PC-9 (cell line): ENCODE measurements at regions not wholly inside any gene's neighbourhood (a gene's known extent, or its start where the extent isn't known, plus 50 kb on each side); places are given as distances from the start of the nearest gene placed in this dataset.

Experiments used
- BruUV-seq: library from RNA; stranded (reverse); fragments of 400-500 nt; replicated peaks from 2 replicates; lab custom pipeline; 2021; lab: Mats Ljungman, UMichigan
- CTCF ChIA-PET: fragments of 300-600 bp; sonication (Branson Sonifier 250); formaldehyde crosslinking; loops from one replicate; lab custom pipeline; 2022; ENCODE audit warnings: antibody characterized with exemption; lab: Charles Lee
- POLR2A ChIA-PET: fragments of 300-600 bp; sonication (Branson Sonifier 250); formaldehyde crosslinking; loops from one replicate; lab custom pipeline; 2022; ENCODE audit warnings: antibody characterized with exemption; ENCODE audit not compliant: unreplicated experiment; lab: Charles Lee
- DNase-seq, 2 experiments: peaks; one replicate each; pipeline versions ENCODE4 v3.0.0 to v3.0.0-alpha.2; 2015 to 2022; ENCODE audit warnings: mixed read lengths in 1 of 2
- H2AFZ ChIP-seq: fragments of 200-600 bp; sonication (generic); 2 replicates; pipeline ENCODE4 v1.8.1; 2017; ENCODE audit warnings: antibody characterized with exemption
- H3F3A ChIP-seq: fragments of 200-600 bp; sonication (generic); 2 replicates; pipeline ENCODE4 v1.8.1; 2017; ENCODE audit warnings: antibody characterized with exemption, mild to moderate bottlenecking, low read depth; ENCODE audit not compliant: insufficient read depth
- H3K27ac ChIP-seq: fragments of 200-600 bp; sonication (generic); 2 replicates; pipeline ENCODE4 v1.6.1; 2016; ENCODE audit warnings: mixed run types
- H3K27me3 ChIP-seq: fragments of 200-600 bp; sonication (generic); 2 replicates; pipeline ENCODE4 v1.6.1; 2016; ENCODE audit warnings: low read depth, mixed run types; ENCODE audit not compliant: insufficient read depth
- H3K36me3 ChIP-seq: fragments of 200-600 bp; sonication (generic); 2 replicates; pipeline ENCODE4 v1.6.1; 2016; ENCODE audit warnings: low read depth, mixed run types
- H3K4me1 ChIP-seq: fragments of 200-600 bp; sonication (generic); replicated peaks from 2 replicates; pipeline ENCODE4 v1.6.1; 2016; ENCODE audit warnings: mixed run types; ENCODE audit not compliant: insufficient read depth
- H3K4me2 ChIP-seq: fragments of 200-600 bp; sonication (generic); 2 replicates; pipeline ENCODE4 v1.6.1; 2017; ENCODE audit warnings: mixed run types
- H3K4me3 ChIP-seq: fragments of 200-600 bp; sonication (generic); 2 replicates; pipeline ENCODE4 v1.6.1; 2016; ENCODE audit warnings: mixed run types
- H3K79me2 ChIP-seq: fragments of 200-600 bp; sonication (generic); 2 replicates; pipeline ENCODE4 v1.6.1; 2017; ENCODE audit warnings: low read depth, mixed run types
- H3K9me2 ChIP-seq: fragments of 200-600 bp; sonication (generic); 2 replicates; pipeline ENCODE4 v1.8.1; 2017; ENCODE audit warnings: mild to moderate bottlenecking; ENCODE audit not compliant: insufficient read depth
- H3K9me3 ChIP-seq: fragments of 200-600 bp; sonication (generic); 2 replicates; pipeline ENCODE4 v1.8.1; 2016; ENCODE audit warnings: low read depth; ENCODE audit not compliant: insufficient read depth
- H4K20me1 ChIP-seq: fragments of 200-600 bp; sonication (generic); 2 replicates; pipeline ENCODE4 v1.8.1; 2017; ENCODE audit not compliant: insufficient read depth
- EZH2 ChIP-seq: fragments of 200-600 bp; sonication (generic); IDR thresholded peaks from 2 replicates; pipeline ENCODE4 v1.8.0; 2017; ENCODE audit warnings: antibody characterized with exemption, low read depth
- intact Hi-C: fragments of 100-400 bp; cut with micrococcal nuclease; formaldehyde crosslinking; loops from one replicate; pipeline ENCODE4 v1.10.0; 2022; ENCODE audit not compliant: unreplicated experiment
- TF ChIP-seq, protein P1 (sequence below): fragments of 200-600 bp; sonication (generic); conservative IDR thresholded peaks from 2 replicates; pipeline ENCODE4 v1.6.1; 2017; ENCODE audit warnings: mixed run types, antibody characterized with exemption, mild to moderate bottlenecking, moderate library complexity

DNA sequence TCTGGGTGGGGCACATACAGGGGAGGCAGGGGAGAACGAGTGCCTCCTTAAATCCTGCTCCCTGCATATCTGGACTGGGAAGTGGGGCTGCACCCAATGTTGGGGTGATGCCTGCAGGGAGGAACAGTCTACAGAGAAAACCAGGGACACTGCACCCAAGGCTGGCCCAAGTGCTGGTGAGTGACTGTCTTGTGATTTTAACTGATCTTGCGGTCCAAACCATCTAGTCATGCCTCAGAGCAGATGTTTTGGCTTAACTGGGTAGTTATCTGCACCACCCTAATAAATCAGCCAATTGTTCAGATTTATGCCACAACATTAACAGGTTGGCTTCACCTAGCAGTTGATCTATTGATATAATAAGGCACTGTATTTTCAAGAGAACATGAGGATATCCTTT is 219.2 kb upstream of the IRS2 start:
- CTCF ChIA-PET: interaction anchor here (1.0 kb wide), 1 partner anchor 338 kb away, joined by 3 read pairs; no protein-coding TSS in a partner anchor

DNA sequence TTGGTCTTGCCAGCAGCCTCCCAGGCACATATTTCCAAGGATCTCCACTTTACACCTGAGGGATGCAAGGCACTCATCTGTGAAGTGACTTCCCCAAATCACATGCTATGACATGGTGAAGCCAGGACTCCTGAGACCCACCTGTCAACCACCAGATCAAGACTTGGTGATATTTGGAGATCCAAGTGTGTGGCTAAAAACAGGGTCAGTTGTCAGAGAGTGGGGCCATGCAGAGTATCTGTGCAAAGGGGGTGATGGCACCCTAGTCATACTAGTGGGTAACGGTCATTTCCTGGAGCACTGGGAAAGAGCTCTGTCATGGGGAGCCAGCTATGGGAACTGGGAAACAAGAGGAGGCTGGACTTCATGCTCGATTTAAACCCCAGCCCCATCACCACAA is 218.4 kb upstream of the IRS2 start:
- intact Hi-C loops: loop anchor here (10.0 kb wide), 1 partner anchor 1040 kb away; no protein-coding TSS in a partner anchor
- DNase-seq: no peak
- H3K36me3 ChIP-seq: no peaks in the 10 kb centered on the region
- no peak overlapping the region for H3K4me2 ChIP-seq
- H3K27ac ChIP-seq: no peak overlapping the region
- no peak overlapping the region for H3K4me3 ChIP-seq
- H3K79me2 ChIP-seq: no peaks in the 10 kb centered on the region
- POLR2A ChIA-PET: no interaction called here
- peaks cover 17% of the 10 kb centered on the region for H3F3A ChIP-seq
- H3K27me3 ChIP-seq: no peaks in the 10 kb centered on the region
- H3K9me2 ChIP-seq: no peaks in the 10 kb centered on the region
- no peak for TF ChIP-seq EZH2
- TF ChIP-seq, protein P1, sequence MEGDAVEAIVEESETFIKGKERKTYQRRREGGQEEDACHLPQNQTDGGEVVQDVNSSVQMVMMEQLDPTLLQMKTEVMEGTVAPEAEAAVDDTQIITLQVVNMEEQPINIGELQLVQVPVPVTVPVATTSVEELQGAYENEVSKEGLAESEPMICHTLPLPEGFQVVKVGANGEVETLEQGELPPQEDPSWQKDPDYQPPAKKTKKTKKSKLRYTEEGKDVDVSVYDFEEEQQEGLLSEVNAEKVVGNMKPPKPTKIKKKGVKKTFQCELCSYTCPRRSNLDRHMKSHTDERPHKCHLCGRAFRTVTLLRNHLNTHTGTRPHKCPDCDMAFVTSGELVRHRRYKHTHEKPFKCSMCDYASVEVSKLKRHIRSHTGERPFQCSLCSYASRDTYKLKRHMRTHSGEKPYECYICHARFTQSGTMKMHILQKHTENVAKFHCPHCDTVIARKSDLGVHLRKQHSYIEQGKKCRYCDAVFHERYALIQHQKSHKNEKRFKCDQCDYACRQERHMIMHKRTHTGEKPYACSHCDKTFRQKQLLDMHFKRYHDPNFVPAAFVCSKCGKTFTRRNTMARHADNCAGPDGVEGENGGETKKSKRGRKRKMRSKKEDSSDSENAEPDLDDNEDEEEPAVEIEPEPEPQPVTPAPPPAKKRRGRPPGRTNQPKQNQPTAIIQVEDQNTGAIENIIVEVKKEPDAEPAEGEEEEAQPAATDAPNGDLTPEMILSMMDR: no peak
- no TSS peak for BruUV-seq
- H4K20me1 ChIP-seq: no peaks in the 10 kb centered on the region
- H2AFZ ChIP-seq: no peak overlapping the region
- CTCF ChIA-PET: no interaction called here
- H3K4me1 ChIP-seq: peaks cover 37% of the 10 kb centered on the region
- H3K9me3 ChIP-seq: no peaks in the 10 kb centered on the region; the same call in 1 of the 2 replicates

More for the DNA sequence above, 219.2 kb upstream of the IRS2 start:
- intact Hi-C loops: loop anchor here (10.0 kb wide), 1 partner anchor 1041 kb away; no protein-coding TSS in a partner anchor
- Histone ChIP-seq H3K27me3 (no peaks in the 10 kb centered on the region), H4K20me1 (no peaks in the 10 kb centered on the region), H3K4me1 (peaks cover 37% of the 10 kb centered on the region), H2AFZ (no peak overlapping the region), H3K27ac (peak overlapping the region; percentile 71; the same call in 1 of the 2 replicates), H3K9me2 (no peaks in the 10 kb centered on the region), H3K4me2 (peak overlapping the region; percentile 62), H3F3A (peaks cover 17% of the 10 kb centered on the region), H3K9me3 (no peaks in the 10 kb centered on the region; the same call in 1 of the 2 replicates), H3K4me3 (no peak overlapping the region), H3K79me2 (no peaks in the 10 kb centered on the region), H3K36me3 (no peaks in the 10 kb centered on the region)
- no TSS peak for BruUV-seq
- no peak for TF ChIP-seq EZH2
- TF ChIP-seq, protein P1: no peak
- DNase-seq: no peak
- POLR2A ChIA-PET: no interaction called here

DNA sequence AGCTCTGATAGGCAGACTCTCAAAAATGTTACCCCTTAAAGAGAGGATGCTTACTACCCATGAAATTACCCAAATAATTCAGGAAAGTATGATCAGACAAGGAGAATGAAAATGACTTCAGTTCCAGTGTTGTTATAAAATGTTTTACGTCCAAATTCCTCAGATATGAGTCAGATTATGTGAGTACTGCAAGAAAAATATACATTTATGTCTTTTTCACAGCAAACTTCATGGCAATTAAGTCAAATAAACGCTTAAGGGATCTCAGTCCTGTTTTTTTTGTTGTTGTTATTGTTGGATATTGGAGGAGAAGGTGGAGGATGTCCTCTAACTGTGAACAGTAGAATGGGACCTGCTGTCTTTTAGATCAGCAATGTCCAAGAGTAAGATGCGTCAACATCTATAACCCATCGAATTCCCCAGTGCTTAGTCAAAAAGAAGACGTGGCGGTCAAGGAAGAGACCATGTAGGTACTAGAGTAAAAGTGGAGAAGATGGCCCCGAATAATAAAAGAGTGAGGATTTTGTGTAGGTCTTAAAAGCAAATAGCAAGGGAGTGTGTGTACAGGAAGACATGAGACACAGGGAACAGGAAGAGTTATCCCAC is 215.4 kb upstream of the IRS2 start:
- Histone ChIP-seq H3K4me3 (no peak overlapping the region), H2AFZ (no peak overlapping the region), H3K27me3 (no peaks in the 10 kb centered on the region), H3K36me3 (no peaks in the 10 kb centered on the region), H3K27ac (no peak overlapping the region), H3F3A (peaks cover 32% of the 10 kb centered on the region), H4K20me1 (no peaks in the 10 kb centered on the region), H3K79me2 (no peaks in the 10 kb centered on the region), H3K9me3 (no peaks in the 10 kb centered on the region), H3K9me2 (no peaks in the 10 kb centered on the region), H3K4me1 (peaks cover 57% of the 10 kb centered on the region), H3K4me2 (no peak overlapping the region)
- BruUV-seq: no TSS peak
- peak in 1 of 2 experiments; percentile 56 for DNase-seq
- ChIA-PET CTCF (no interaction called here), POLR2A (no interaction called here)
- intact Hi-C loops: loop anchor here (10.0 kb wide), 1 partner anchor 1037 kb away; no protein-coding TSS in a partner anchor
- TF ChIP-seq EZH2: no peak
- TF ChIP-seq, protein P1: no peak
